GM12878 (cell line): ENCODE measurements at regions not wholly inside any gene's neighbourhood (a gene's known extent, or its start where the extent isn't known, plus 50 kb on each side); places are given as distances from the start of the nearest gene placed in this dataset.

ENCODE experiments used
- ATAC-seq: fragments of 200-7000 bp; cut with Tn5 transposase; 3 replicates; pipeline ENCODE4 v1.9.1; 2020; ENCODE audit warnings: mild to moderate bottlenecking, moderate library complexity
- BruUV-seq: library from RNA; stranded (reverse); fragments of 400-500 nt; replicated peaks from 2 replicates; lab custom pipeline; 2021; lab: Mats Ljungman, UMichigan
- CTCF ChIA-PET: fragments of 300-600 bp; sonication (Branson Sonifier 250); formaldehyde crosslinking; extraction: SDS; loops from one replicate; lab custom pipeline; 2021; ENCODE audit warnings: inconsistent platforms; lab: Yijun Ruan, JAX
- POLR2A ChIA-PET: fragments of 350-600 bp; formaldehyde crosslinking; extraction: SDS; loops from one replicate; lab custom pipeline; 2021; ENCODE audit warnings: inconsistent platforms; lab: Charles Lee
- RAD21 ChIA-PET: fragments of 300-600 bp; sonication (Branson Sonifier 250); formaldehyde crosslinking; loops from one replicate; lab custom pipeline; 2023; ENCODE audit warnings: antibody characterized with exemption; ENCODE audit not compliant: unreplicated experiment; lab: Charles Lee
- SMC1A ChIA-PET: fragments of 300-600 bp; sonication (Branson Sonifier 250); formaldehyde crosslinking; loops from one replicate; lab custom pipeline; 2023; ENCODE audit not compliant: unreplicated experiment, uncharacterized antibody; lab: Charles Lee
- DNase-seq: peaks from one replicate; pipeline ENCODE4 v3.0.0-alpha.2; 2011; ENCODE audit warnings: low read depth, low spot score
- FAIRE-seq: peaks from 3 replicates; lab custom pipeline; 2011; peaks lifted over from hg19 to GRCh38; lab: Jason Lieb, UNC
- H2AFZ ChIP-seq: 2 replicates; pipeline ENCODE4 v1.6.0; 2011; ENCODE audit warnings: low read depth, low read length, control low read depth; ENCODE audit not compliant: control insufficient read depth
- H3K27ac ChIP-seq: 2 replicates; pipeline ENCODE4 v1.5.1; 2011; ENCODE audit warnings: control low read depth; ENCODE audit not compliant: control insufficient read depth, insufficient read depth
- H3K27me3 ChIP-seq, 2 experiments: replicated peaks in 1 of 2; 2 replicates each; pipeline versions ENCODE4 v1.6.0 to v1.6.1; 2011; ENCODE audit warnings: low read length in 1 of 2; ENCODE audit not compliant: control insufficient read depth in 2 of 2, insufficient read depth in 2 of 2
- H3K36me3 ChIP-seq, 2 experiments: 2 replicates each; pipeline ENCODE4 v1.5.1; 2011; ENCODE audit warnings: low read length in 1 of 2; ENCODE audit not compliant: control insufficient read depth in 2 of 2, insufficient read depth in 2 of 2
- H3K4me1 ChIP-seq: 2 replicates; pipeline ENCODE4 v1.6.1; 2011; ENCODE audit warnings: mild to moderate bottlenecking, low read length, moderate library complexity, mixed read lengths; ENCODE audit not compliant: control insufficient read depth, insufficient read depth
- H3K4me2 ChIP-seq: 2 replicates; pipeline ENCODE4 v1.6.0; 2011; ENCODE audit warnings: control low read depth; ENCODE audit not compliant: control insufficient read depth, insufficient read depth
- H3K4me3 ChIP-seq: fragments of 200-600 bp; sonication (generic); 2 replicates; pipeline ENCODE4 v1.5.1; 2016
- H3K79me2 ChIP-seq: 2 replicates; pipeline ENCODE4 v1.6.0; 2011; ENCODE audit warnings: low read length; ENCODE audit not compliant: control insufficient read depth, insufficient read depth
- H3K9ac ChIP-seq: 2 replicates; pipeline ENCODE4 v1.8.0; 2011; ENCODE audit warnings: low read length, control low read depth, mixed read lengths; ENCODE audit not compliant: control insufficient read depth, insufficient read depth
- H3K9me3 ChIP-seq: replicated peaks from 3 replicates; pipeline ENCODE4 v1.5.1; 2011; ENCODE audit warnings: mild to moderate bottlenecking, low read length; ENCODE audit not compliant: control insufficient read depth, insufficient read depth
- H4K20me1 ChIP-seq: 2 replicates; pipeline ENCODE4 v1.6.0; 2011; ENCODE audit not compliant: control insufficient read depth, insufficient read depth
- ATF2 ChIP-seq: IDR thresholded peaks from 2 replicates; pipeline ENCODE4 v1.6.1; 2012; ENCODE audit warnings: low read length, inconsistent platforms
- BACH1 ChIP-seq: fragments of 450-650 bp; IDR thresholded peaks from 2 replicates; pipeline ENCODE4 v1.6.1; 2017; ENCODE audit warnings: mild to moderate bottlenecking, borderline replicate concordance
- E2F4 ChIP-seq: IDR thresholded peaks from 2 replicates; pipeline ENCODE4 v1.6.1; 2012; ENCODE audit warnings: low read depth, low read length, improper control_type of control experiment
- E4F1 ChIP-seq: fragments of 450-650 bp; IDR thresholded peaks from 2 replicates; pipeline ENCODE4 v1.6.1; 2018; ENCODE audit warnings: borderline replicate concordance, mild to moderate bottlenecking; ENCODE audit not compliant: partially characterized antibody
- EZH2 ChIP-seq: IDR thresholded peaks from 2 replicates; pipeline ENCODE4 v1.6.1; 2012; ENCODE audit warnings: low read depth, mild to moderate bottlenecking, control low read depth, inconsistent platforms, low read length, borderline replicate concordance; ENCODE audit not compliant: control insufficient read depth
- FOXM1 ChIP-seq: IDR thresholded peaks from 2 replicates; pipeline ENCODE4 v1.6.1; 2012; ENCODE audit warnings: low read depth, mild to moderate bottlenecking, inconsistent platforms, low read length, moderate library complexity
- HDAC6 ChIP-seq: fragments of 200-600 bp; sonication (generic); IDR thresholded peaks from one replicate; pipeline ENCODE4 v1.8.0; 2017; ENCODE audit warnings: antibody characterized with exemption; ENCODE audit not compliant: unreplicated experiment
- IKZF2 ChIP-seq, 2 experiments: fragments of 450-650 bp; IDR thresholded peaks; 2 replicates each; pipeline ENCODE4 v1.6.1; 2017; ENCODE audit warnings: mild to moderate bottlenecking in 2 of 2, moderate library complexity in 2 of 2
- MAX ChIP-seq: IDR thresholded peaks from 2 replicates; pipeline ENCODE4 v1.6.1; 2012; ENCODE audit warnings: low read depth, low read length, improper control_type of control experiment
- NFYB ChIP-seq: IDR thresholded peaks from 2 replicates; pipeline ENCODE4 v1.6.1; 2011; ENCODE audit warnings: low read depth, mild to moderate bottlenecking, low read length, improper control_type of control experiment, moderate library complexity; ENCODE audit not compliant: insufficient read depth
- PAX8 ChIP-seq: fragments of 450-650 bp; IDR thresholded peaks from 2 replicates; pipeline ENCODE4 v1.6.1; 2017; ENCODE audit warnings: mild to moderate bottlenecking, moderate library complexity
- POLR2AphosphoS2 ChIP-seq: IDR thresholded peaks from 2 replicates; pipeline ENCODE4 v1.6.1; 2011; ENCODE audit warnings: low read depth, mild to moderate bottlenecking, low read length, improper control_type of control experiment, moderate library complexity
- SPI1 ChIP-seq: IDR thresholded peaks from 2 replicates; pipeline ENCODE4 v1.6.1; 2011; ENCODE audit warnings: low read depth, mild to moderate bottlenecking, low read length, moderate library complexity, borderline replicate concordance; ENCODE audit not compliant: insufficient read depth
- TCF3 ChIP-seq: IDR thresholded peaks from 2 replicates; pipeline ENCODE4 v1.6.1; 2012; ENCODE audit warnings: low read depth, mild to moderate bottlenecking, low read length, borderline replicate concordance; ENCODE audit not compliant: insufficient read depth
- YBX1 ChIP-seq: fragments of 450-650 bp; IDR thresholded peaks from 2 replicates; pipeline ENCODE4 v1.6.1; 2016; ENCODE audit warnings: antibody characterized with exemption
- ZNF217 ChIP-seq: fragments of 450-650 bp; IDR thresholded peaks from 2 replicates; pipeline ENCODE4 v1.6.1; 2017; ENCODE audit warnings: antibody characterized with exemption, mild to moderate bottlenecking
- WGBS: methylation state at CpG from one replicate; pipeline ENCODE4 v1.1.6; 2016; ENCODE audit warnings: low lambda C conversion rate; ENCODE audit not compliant: insufficient replicate concordance, insufficient coverage; ENCODE audit errors: missing lambda C conversion rate; 5-methylcytosine and 5-hydroxymethylcytosine counted together
- in situ Hi-C: fragments of 300-500 bp; cut with MboI; formaldehyde crosslinking; loops from 9 replicates; pipeline ENCODE4 v1.14.3; 2018; ENCODE audit warnings: mixed read lengths
- intact Hi-C: fragments of 100-400 bp; cut with micrococcal nuclease; formaldehyde crosslinking; loops from one replicate; pipeline ENCODE4 v1.14.2; 2022; ENCODE audit not compliant: unreplicated experiment

GRCh38 chr7:155227788-155228458, 69.8 kb upstream of the INSIG1 start:
- in situ Hi-C loops = no loop called here

More at GRCh38 chr7:155227788-155228458, 69.8 kb upstream of the INSIG1 start:
- FAIRE-seq = no peak
- WGBS = 52% methylated on average over 20 of the region's 22 CpGs
- no peak overlapping the region for H3K4me2 ChIP-seq
- no peak for ATAC-seq
- H3K4me1 ChIP-seq = no peaks in the 10 kb centered on the region
- no peak for DNase-seq
- TF ChIP-seq ATF2 (no peak), NFYB (no peak), MAX (no peak), E2F4 (no peak), E4F1 (no peak), SPI1 (no peak), ZNF217 (no peak), YBX1 (no peak), FOXM1 (no peak), BACH1 (no peak), TCF3 (no peak), PAX8 (no peak), IKZF2 (IDR thresholded peaks at IDR 0.05) (no peak), EZH2 (no peak), POLR2AphosphoS2 (no peak), HDAC6 (no peak)
- SMC1A ChIA-PET = no interaction called here
- no peak overlapping the region for H3K9ac ChIP-seq
- POLR2A ChIA-PET = no interaction called here
- intact Hi-C loops = no loop called here
- H4K20me1 ChIP-seq = no peaks in the 10 kb centered on the region
- no TSS peak for BruUV-seq
- no peaks in the 10 kb centered on the region for H3K9me3 ChIP-seq
- H3K27me3 ChIP-seq = no peaks in the 10 kb centered on the region; a peak in 1 of 4 replicates
- no peaks in the 10 kb centered on the region for H3K36me3 ChIP-seq
- CTCF ChIA-PET = interaction anchor here (2.1 kb wide), 1 partner anchor 116 kb away, joined by 5 read pairs; no protein-coding TSS in a partner anchor
- no peak overlapping the region for H3K4me3 ChIP-seq
- no peak overlapping the region for H3K27ac ChIP-seq
- no peaks in the 10 kb centered on the region for H3K79me2 ChIP-seq
- RAD21 ChIA-PET = no interaction called here
- no peak overlapping the region for H2AFZ ChIP-seq
